Nephron (organoid): ENCODE measurements at regions not wholly inside any gene's neighbourhood (a gene's known extent, or its start where the extent isn't known, plus 50 kb on each side); places are given as distances from the start of the nearest gene placed in this dataset.
A peak's percentile ranks its signal among the peaks of the same experiment; 100 is the strongest.

Source experiments
- H3K27ac Mint-ChIP-seq, 3 experiments: 2 replicates each; pipeline ENCODE4 v1.8.0; 2020; ENCODE audit warnings: mixed read lengths in 3 of 3, mild to moderate bottlenecking in 2 of 3, moderate library complexity in 1 of 3
- H3K27me3 Mint-ChIP-seq: 2 replicates; pipeline ENCODE4 v1.8.0; 2021; ENCODE audit warnings: low read depth, mild to moderate bottlenecking, moderate library complexity, mixed read lengths
- H3K36me3 Mint-ChIP-seq: 2 replicates; pipeline ENCODE4 v1.8.0; 2020; ENCODE audit warnings: low read depth, mixed read lengths
- H3K4me1 Mint-ChIP-seq: 2 replicates; pipeline ENCODE4 v1.8.0; 2020; ENCODE audit warnings: mixed read lengths
- H3K4me3 Mint-ChIP-seq, 3 experiments: 2 replicates each; pipeline ENCODE4 v1.8.0; 2020; ENCODE audit warnings: mild to moderate bottlenecking in 3 of 3, mixed read lengths in 3 of 3, moderate library complexity in 2 of 3
- H3K9me3 Mint-ChIP-seq: 2 replicates; pipeline ENCODE4 v1.8.0; 2020; ENCODE audit warnings: mixed read lengths
- TF ChIP-seq, protein P1 (sequence below), 3 experiments: fragments of 200-600 bp; sonication (generic); IDR thresholded peaks; one replicate each; pipeline ENCODE4 v1.5.0; 2021; ENCODE audit warnings: antibody characterized with exemption in 3 of 3; ENCODE audit not compliant: unreplicated experiment in 3 of 3

DNA sequence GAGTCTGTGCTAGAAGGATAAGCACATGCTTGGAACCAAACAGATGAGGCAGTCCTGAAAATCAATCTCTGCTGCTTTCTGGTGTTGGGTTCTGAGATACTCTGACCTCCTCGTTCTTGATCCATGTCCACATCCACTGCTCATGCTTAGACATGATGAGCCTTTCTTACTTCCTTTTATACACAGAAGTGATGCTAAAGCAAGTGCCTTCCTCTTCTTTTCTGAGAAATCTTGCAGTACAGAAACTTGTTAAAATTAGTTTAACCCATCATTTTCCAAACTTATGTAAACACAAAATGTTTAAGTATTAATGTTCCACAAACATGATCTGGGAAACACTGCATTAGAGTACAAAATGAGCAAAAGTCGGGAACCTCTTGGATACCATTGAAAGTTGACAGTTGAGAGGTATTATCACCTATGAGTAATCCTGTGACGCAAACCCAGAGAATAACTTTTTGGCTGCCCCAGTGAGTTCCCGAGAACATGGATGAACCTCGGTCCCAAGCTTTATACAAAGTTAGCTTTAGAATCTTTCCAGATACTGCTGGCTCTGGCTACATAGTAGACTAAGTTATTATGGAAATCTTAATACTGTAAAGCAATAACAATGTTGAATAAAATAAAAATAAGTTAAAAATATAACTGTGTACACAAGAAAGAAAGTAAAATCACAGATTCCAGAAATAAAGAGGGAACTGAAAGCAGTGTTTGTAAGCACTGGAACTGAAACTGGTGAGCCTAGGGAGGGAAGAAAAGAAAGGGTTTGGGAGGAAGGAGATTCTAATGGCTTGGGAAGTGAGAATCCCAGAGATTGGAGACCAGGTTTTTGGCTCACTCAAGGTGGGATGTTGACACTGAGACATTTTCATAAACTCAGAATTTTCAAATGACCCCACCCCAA, 429.3 kb upstream of the RUNX1 start:
- Mint-ChIP-seq H3K27me3 (no peaks in the 10 kb centered on the region), H3K4me3 (no peak overlapping the region), H3K9me3 (peaks cover 14% of the 10 kb centered on the region), H3K36me3 (no peaks in the 10 kb centered on the region), H3K27ac (no peak overlapping the region), H3K4me1 (peaks cover 18% of the 10 kb centered on the region)
- TF ChIP-seq, protein P1, sequence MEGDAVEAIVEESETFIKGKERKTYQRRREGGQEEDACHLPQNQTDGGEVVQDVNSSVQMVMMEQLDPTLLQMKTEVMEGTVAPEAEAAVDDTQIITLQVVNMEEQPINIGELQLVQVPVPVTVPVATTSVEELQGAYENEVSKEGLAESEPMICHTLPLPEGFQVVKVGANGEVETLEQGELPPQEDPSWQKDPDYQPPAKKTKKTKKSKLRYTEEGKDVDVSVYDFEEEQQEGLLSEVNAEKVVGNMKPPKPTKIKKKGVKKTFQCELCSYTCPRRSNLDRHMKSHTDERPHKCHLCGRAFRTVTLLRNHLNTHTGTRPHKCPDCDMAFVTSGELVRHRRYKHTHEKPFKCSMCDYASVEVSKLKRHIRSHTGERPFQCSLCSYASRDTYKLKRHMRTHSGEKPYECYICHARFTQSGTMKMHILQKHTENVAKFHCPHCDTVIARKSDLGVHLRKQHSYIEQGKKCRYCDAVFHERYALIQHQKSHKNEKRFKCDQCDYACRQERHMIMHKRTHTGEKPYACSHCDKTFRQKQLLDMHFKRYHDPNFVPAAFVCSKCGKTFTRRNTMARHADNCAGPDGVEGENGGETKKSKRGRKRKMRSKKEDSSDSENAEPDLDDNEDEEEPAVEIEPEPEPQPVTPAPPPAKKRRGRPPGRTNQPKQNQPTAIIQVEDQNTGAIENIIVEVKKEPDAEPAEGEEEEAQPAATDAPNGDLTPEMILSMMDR (IDR thresholded peaks at IDR 0.05; ENCODE audit: unreplicated experiment in 3 of 3), result no peak

DNA sequence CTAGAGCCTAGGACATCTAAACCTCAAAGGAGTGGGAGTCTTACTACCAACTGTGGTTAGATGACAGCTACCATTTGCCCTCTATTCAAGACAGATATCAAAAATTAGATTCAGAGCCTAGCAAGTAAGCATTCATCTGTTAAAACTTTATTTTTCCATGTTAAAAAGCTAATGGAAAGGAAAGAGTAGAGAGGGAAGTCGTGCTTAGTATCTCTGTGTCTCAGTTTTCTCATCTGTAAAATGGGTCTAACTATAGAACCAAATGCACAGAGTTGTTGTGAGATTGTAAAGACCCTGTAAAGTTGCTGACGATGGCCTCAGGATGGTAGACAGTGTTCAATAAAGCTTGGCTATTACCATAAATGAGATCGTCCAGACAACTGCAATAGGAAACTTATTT, 428.5 kb upstream of the RUNX1 start:
- H3K36me3 Mint-ChIP-seq, result no peaks in the 10 kb centered on the region
- no peak overlapping the region for H3K4me3 Mint-ChIP-seq
- H3K27ac Mint-ChIP-seq, result no peak overlapping the region
- TF ChIP-seq, protein P1 (IDR thresholded peaks at IDR 0.05; ENCODE audit: unreplicated experiment in 3 of 3), result no peak
- H3K9me3 Mint-ChIP-seq, result peaks cover 14% of the 10 kb centered on the region
- H3K27me3 Mint-ChIP-seq, result no peaks in the 10 kb centered on the region
- H3K4me1 Mint-ChIP-seq, result peaks cover 18% of the 10 kb centered on the region

DNA sequence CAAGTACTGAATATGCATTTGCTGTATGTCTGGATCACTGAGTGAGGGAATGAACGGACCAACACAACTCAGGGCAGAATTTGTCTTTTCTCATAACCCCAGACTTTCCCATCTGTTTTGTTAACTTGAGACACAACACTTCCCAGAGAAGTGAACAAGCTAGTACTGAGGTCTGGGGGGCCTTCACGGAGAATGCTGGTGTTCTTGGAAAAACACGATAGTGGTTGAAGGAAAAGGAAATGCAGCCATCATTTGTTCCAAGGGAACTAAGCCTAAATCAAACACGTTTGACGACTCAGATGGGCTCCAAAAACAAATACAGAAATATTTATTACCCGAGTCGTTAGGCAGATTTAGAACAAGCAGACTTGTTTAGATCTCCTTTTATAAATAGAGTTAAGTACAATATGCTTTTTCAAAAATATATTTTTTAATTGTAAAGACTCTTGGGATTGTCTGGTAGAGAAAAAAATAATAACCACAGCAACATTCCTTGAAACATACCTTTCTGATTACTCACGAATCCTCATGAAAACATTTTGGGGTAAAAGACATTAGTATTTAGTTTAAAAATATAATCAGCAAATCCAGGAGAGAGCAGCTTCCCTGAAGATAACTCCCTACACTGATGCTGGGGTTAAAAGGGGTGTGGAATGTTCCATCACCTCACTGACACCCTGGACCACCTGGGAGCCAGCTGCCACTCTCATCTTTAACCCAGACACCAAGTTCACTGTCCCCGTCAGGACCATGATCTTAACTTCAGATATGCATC, 427.7 kb upstream of the RUNX1 start:
- peak overlapping the region in 2 of 3 experiments; percentile 54 to 69 for H3K27ac Mint-ChIP-seq
- TF ChIP-seq, protein P1 (IDR thresholded peaks at IDR 0.05; ENCODE audit: unreplicated experiment in 3 of 3), result no peak
- H3K4me1 Mint-ChIP-seq, result peaks cover 18% of the 10 kb centered on the region
- peaks cover 14% of the 10 kb centered on the region for H3K9me3 Mint-ChIP-seq
- no peak overlapping the region for H3K4me3 Mint-ChIP-seq
- H3K36me3 Mint-ChIP-seq, result no peaks in the 10 kb centered on the region
- no peaks in the 10 kb centered on the region for H3K27me3 Mint-ChIP-seq

DNA sequence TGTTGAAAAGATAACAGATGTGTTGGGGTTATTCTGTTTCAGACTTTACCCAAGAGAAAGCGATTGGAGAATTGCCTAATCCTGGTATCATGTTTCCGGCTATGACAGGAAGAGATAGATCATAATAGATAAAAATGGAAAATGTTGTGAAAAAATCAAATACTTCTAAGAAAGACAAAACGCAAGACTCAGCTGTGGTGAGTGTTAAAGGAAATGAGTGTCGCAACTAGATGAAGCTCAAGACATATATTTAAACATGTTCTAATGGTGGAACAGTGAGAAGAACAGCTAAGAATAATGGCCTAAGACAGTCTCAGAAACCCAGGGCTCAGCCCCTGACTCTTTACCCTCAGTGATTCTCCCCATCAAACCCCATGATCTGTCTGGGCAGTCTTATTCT, 426.7 kb upstream of the RUNX1 start:
- Mint-ChIP-seq H3K27me3 (no peaks in the 10 kb centered on the region), H3K36me3 (no peaks in the 10 kb centered on the region), H3K9me3 (peaks cover 14% of the 10 kb centered on the region), H3K4me3 (no peak overlapping the region), H3K27ac (peak overlapping the region; percentile 15 to 69 (median 54)), H3K4me1 (peaks cover 18% of the 10 kb centered on the region)
- TF ChIP-seq, protein P1 (IDR thresholded peaks at IDR 0.05; ENCODE audit: unreplicated experiment in 3 of 3), result no peak

DNA sequence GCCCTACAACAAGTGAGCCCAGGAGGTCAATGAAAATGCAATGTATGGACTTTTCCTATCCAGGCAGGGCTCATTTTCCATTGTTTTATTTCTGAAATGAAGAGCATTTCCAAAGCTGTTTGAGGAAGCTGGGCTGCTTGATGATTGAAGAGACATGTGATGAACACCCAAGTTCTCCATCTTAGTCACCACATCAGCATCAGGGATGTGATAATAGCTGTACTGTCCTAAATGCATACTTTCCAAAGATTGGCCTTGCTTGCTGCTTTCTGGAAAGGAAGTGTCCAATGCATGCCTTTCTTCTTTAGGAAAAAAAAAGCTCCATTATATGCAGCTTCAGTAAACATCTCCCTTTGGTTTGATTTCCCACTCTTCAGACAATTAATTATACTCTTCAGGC, 425.9 kb upstream of the RUNX1 start:
- Mint-ChIP-seq H3K36me3 (no peaks in the 10 kb centered on the region), H3K9me3 (peaks cover 11% of the 10 kb centered on the region), H3K27me3 (no peaks in the 10 kb centered on the region), H3K4me1 (peaks cover 18% of the 10 kb centered on the region), H3K27ac (peak overlapping the region in 1 of 3 experiments; percentile 31), H3K4me3 (no peak overlapping the region)
- TF ChIP-seq, protein P1 (IDR thresholded peaks at IDR 0.05; ENCODE audit: unreplicated experiment in 3 of 3), result no peak
